ENCODE measurements at regions not wholly inside any gene's neighbourhood (a gene's known extent, or its start where the extent isn't known, plus 50 kb on each side); places are given as distances from the start of the nearest gene placed in this dataset.

DNA sequence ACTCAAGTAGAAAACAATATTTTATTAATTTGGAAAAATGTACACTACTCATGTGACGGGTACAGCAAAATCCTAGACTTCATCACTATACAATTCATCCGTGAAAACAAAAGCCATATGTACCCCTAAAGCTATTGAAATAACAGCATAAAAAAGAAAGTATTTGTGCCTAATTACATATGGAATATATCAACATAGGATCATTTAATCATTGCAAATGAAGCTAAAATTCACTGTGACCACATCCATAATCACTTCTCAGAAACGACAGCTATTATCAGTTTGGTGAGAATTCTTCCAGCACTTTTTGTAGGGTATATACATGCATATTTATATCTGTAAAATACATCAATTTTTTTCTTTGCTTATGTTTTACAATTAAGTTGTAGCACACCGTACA is 128.0 kb downstream of the ARL4A start:
- H3K36me3 ChIP-seq (ENCODE audit: control insufficient read depth in 4 of 4, insufficient read depth in 3 of 4, low read depth in 1 of 4, low read length in 3 of 4), result no peaks in the 10 kb centered on the region
- no peak for DNase-seq (ENCODE audit: low spot score)
- 87% methylated on average over 4 of the region's 4 CpGs for WGBS

GRCh38 chr7:12815871-12816270 is 128.4 kb downstream of the ARL4A start:
- no peaks in the 10 kb centered on the region for H3K9me3 ChIP-seq (ENCODE audit: control insufficient read depth in 4 of 4, low read length in 3 of 4)
- H3K4me3 ChIP-seq (ENCODE audit: low read depth in 1 of 3, low read length in 3 of 3), result no peak overlapping the region
- TF ChIP-seq HNF4A (conservative IDR thresholded peaks at IDR 0.05), result no peak
- no peak for TF ChIP-seq HNF4G (IDR thresholded peaks at IDR 0.05)
- TF ChIP-seq SP1 (IDR thresholded peaks at IDR 0.05), result no peak
- no peak for TF ChIP-seq RAD21 (IDR thresholded peaks at IDR 0.05)
- TF ChIP-seq, protein P1, sequence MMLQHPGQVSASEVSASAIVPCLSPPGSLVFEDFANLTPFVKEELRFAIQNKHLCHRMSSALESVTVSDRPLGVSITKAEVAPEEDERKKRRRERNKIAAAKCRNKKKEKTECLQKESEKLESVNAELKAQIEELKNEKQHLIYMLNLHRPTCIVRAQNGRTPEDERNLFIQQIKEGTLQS (IDR thresholded peaks at IDR 0.05), result no peak
- TF ChIP-seq NR2F2 (IDR thresholded peaks at IDR 0.05), result no peak
- no peak for TF ChIP-seq GABPA (IDR thresholded peaks at IDR 0.05 in 1 of 2, conservative IDR thresholded peaks at IDR 0.05 in 1 of 2)
- TF ChIP-seq JUND (IDR thresholded peaks at IDR 0.05), result no peak
- no peak for TF ChIP-seq CTCF (IDR thresholded peaks at IDR 0.05; ENCODE audit: low read depth, low read length, missing input control)
- TF ChIP-seq FOXA1 (IDR thresholded peaks at IDR 0.05), result no peak
- TF ChIP-seq YY1 (IDR thresholded peaks at IDR 0.05), result no peak
- TF ChIP-seq RXRA (IDR thresholded peaks at IDR 0.05), result no peak
- TF ChIP-seq REST (IDR thresholded peaks at IDR 0.05), result no peak
- TF ChIP-seq EGR1 (IDR thresholded peaks at IDR 0.05; ENCODE audit: low read depth in 2 of 2), result no peak
- no peak for TF ChIP-seq ZBTB33 (IDR thresholded peaks at IDR 0.05)
- TF ChIP-seq TAF1 (conservative IDR thresholded peaks at IDR 0.05), result no peak

More for the DNA sequence above, 128.0 kb downstream of the ARL4A start:
- TF ChIP-seq REST (IDR thresholded peaks at IDR 0.05) (no peak), JUND (IDR thresholded peaks at IDR 0.05) (no peak), SP1 (IDR thresholded peaks at IDR 0.05) (no peak), EGR1 (IDR thresholded peaks at IDR 0.05; ENCODE audit: low read depth in 2 of 2) (no peak)
- no peak overlapping the region for H3K27ac ChIP-seq (ENCODE audit: low read depth in 1 of 2, low read length in 2 of 2)
- no peaks in the 10 kb centered on the region for H3K9me3 ChIP-seq (ENCODE audit: control insufficient read depth in 4 of 4, low read length in 3 of 4)
- H3K4me3 ChIP-seq (ENCODE audit: low read depth in 1 of 3, low read length in 3 of 3), result no peak overlapping the region
- H3K27me3 ChIP-seq (ENCODE audit: control insufficient read depth in 4 of 4, insufficient read depth in 4 of 4, low read length in 3 of 4), result no peaks in the 10 kb centered on the region
- H3K4me1 ChIP-seq (ENCODE audit: control insufficient read depth in 4 of 4, insufficient read depth in 4 of 4, low read length in 3 of 4), result no peaks in the 10 kb centered on the region
- H3K9ac ChIP-seq (ENCODE audit: low read depth in 1 of 2, low read length in 2 of 2), result no peak overlapping the region

More at GRCh38 chr7:12815871-12816270, 128.4 kb downstream of the ARL4A start:
- no peak for DNase-seq (ENCODE audit: low spot score)
- no peak overlapping the region for H3K27ac ChIP-seq (ENCODE audit: low read depth in 1 of 2, low read length in 2 of 2)
- H3K9ac ChIP-seq (ENCODE audit: low read depth in 1 of 2, low read length in 2 of 2), result no peak overlapping the region
- no peaks in the 10 kb centered on the region for H3K27me3 ChIP-seq (ENCODE audit: control insufficient read depth in 4 of 4, insufficient read depth in 4 of 4, low read length in 3 of 4)
- H3K4me1 ChIP-seq (ENCODE audit: control insufficient read depth in 4 of 4, insufficient read depth in 4 of 4, low read length in 3 of 4), result no peaks in the 10 kb centered on the region
- no peaks in the 10 kb centered on the region for H3K36me3 ChIP-seq (ENCODE audit: control insufficient read depth in 4 of 4, insufficient read depth in 3 of 4, low read depth in 1 of 4, low read length in 3 of 4)

All from liver (tissue), 8 donors.